SK-N-SH (cell line): ENCODE measurements at regions not wholly inside any gene's neighbourhood (a gene's known extent, or its start where the extent isn't known, plus 50 kb on each side); places are given as distances from the start of the nearest gene placed in this dataset.

Experiments
- EP300 ChIP-seq, 2 experiments: IDR thresholded peaks; 2 replicates each; pipeline versions ENCODE4 v1.4.0 to v1.6.1; 2012; ENCODE audit warnings: borderline replicate concordance in 1 of 2, low read depth in 1 of 2, low read length in 1 of 2
- GATA2 ChIP-seq: sonication (generic); formaldehyde crosslinking; IDR thresholded peaks from 2 replicates; pipeline ENCODE4 v1.5.0; 2020; ENCODE audit warnings: mild to moderate bottlenecking, missing genetic modification reagents
- JUND ChIP-seq: IDR thresholded peaks from 2 replicates; pipeline ENCODE4 v1.4.0; 2012
- NFIC ChIP-seq: IDR thresholded peaks from 2 replicates; pipeline ENCODE4 v1.4.0; 2012; ENCODE audit warnings: borderline replicate concordance
- NRF1 ChIP-seq: IDR thresholded peaks from 2 replicates; pipeline ENCODE4 v1.6.1; 2012; ENCODE audit warnings: low read depth, mild to moderate bottlenecking, low read length
- PBX3 ChIP-seq: IDR thresholded peaks from 2 replicates; pipeline ENCODE4; 2012
- POLR2AphosphoS5 ChIP-seq: IDR thresholded peaks from 2 replicates; pipeline ENCODE4 v1.6.1; 2012; ENCODE audit warnings: low read depth, low read length
- RCOR1 ChIP-seq: fragments of 150-350 bp; IDR thresholded peaks from 2 replicates; pipeline ENCODE4 v1.6.1; 2017; ENCODE audit warnings: antibody characterized with exemption, low read length
- REST ChIP-seq: IDR thresholded peaks from 2 replicates; pipeline ENCODE4 v1.6.1; 2012; ENCODE audit warnings: mild to moderate bottlenecking, low read depth, low read length, moderate library complexity
- YY1 ChIP-seq: IDR thresholded peaks from 2 replicates; pipeline ENCODE4 v1.4.0; 2012; ENCODE audit warnings: low read depth, mild to moderate bottlenecking
- TF ChIP-seq, protein P1 (sequence below): fragments of 200-600 bp; sonication (generic); IDR thresholded peaks from 2 replicates; pipeline ENCODE4 v1.6.1; 2017; ENCODE audit warnings: antibody characterized with exemption, mild to moderate bottlenecking, moderate library complexity
- TF ChIP-seq, protein P2 (sequence below): IDR thresholded peaks from 2 replicates; pipeline ENCODE4 v1.4.0; 2012; ENCODE audit warnings: low read depth
- TF ChIP-seq, protein P3 (sequence below): fragments of 150-350 bp; IDR thresholded peaks from 2 replicates; pipeline ENCODE4 v1.6.1; 2016; ENCODE audit warnings: mild to moderate bottlenecking, low read depth, low read length

DNA sequence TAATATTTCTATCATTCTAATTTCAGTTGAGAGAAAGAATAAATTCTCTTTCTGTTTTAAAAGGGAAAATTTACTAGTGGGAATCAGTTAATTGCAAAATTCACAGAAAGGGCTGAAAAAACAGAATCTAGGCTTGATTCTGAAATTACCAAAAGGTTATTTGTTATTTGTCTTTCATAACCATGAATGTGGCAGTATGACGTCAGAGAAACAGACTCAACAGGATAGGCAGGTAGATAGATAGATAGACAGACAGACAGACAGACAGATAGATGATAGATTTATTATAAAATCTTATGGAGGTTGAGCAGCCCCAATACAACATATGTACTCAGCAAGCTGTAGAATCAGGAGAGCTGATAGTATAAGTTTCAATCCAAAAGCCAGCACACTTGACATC, 311.0 kb downstream of the ADAM29 start:
- TF ChIP-seq, protein P1, sequence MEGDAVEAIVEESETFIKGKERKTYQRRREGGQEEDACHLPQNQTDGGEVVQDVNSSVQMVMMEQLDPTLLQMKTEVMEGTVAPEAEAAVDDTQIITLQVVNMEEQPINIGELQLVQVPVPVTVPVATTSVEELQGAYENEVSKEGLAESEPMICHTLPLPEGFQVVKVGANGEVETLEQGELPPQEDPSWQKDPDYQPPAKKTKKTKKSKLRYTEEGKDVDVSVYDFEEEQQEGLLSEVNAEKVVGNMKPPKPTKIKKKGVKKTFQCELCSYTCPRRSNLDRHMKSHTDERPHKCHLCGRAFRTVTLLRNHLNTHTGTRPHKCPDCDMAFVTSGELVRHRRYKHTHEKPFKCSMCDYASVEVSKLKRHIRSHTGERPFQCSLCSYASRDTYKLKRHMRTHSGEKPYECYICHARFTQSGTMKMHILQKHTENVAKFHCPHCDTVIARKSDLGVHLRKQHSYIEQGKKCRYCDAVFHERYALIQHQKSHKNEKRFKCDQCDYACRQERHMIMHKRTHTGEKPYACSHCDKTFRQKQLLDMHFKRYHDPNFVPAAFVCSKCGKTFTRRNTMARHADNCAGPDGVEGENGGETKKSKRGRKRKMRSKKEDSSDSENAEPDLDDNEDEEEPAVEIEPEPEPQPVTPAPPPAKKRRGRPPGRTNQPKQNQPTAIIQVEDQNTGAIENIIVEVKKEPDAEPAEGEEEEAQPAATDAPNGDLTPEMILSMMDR: no peak
- TF ChIP-seq GATA2 (CRISPR knock-in tag): no peak
- TF ChIP-seq RCOR1: no peak
- TF ChIP-seq REST: no peak
- TF ChIP-seq POLR2AphosphoS5: no peak
- TF ChIP-seq JUND: no peak
- TF ChIP-seq PBX3: no peak
- TF ChIP-seq NRF1: no peak
- no peak for TF ChIP-seq NFIC
- no peak for TF ChIP-seq EP300 (IDR thresholded peaks at IDR 0.05; ENCODE audit: borderline replicate concordance in 1 of 2, low read depth in 1 of 2, low read length in 1 of 2)
- no peak for TF ChIP-seq YY1
- TF ChIP-seq, protein P2, sequence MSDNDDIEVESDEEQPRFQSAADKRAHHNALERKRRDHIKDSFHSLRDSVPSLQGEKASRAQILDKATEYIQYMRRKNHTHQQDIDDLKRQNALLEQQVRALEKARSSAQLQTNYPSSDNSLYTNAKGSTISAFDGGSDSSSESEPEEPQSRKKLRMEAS: no peak
- TF ChIP-seq, protein P3, sequence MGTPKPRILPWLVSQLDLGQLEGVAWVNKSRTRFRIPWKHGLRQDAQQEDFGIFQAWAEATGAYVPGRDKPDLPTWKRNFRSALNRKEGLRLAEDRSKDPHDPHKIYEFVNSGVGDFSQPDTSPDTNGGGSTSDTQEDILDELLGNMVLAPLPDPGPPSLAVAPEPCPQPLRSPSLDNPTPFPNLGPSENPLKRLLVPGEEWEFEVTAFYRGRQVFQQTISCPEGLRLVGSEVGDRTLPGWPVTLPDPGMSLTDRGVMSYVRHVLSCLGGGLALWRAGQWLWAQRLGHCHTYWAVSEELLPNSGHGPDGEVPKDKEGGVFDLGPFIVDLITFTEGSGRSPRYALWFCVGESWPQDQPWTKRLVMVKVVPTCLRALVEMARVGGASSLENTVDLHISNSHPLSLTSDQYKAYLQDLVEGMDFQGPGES: no peak
